Loucy (cell line): ENCODE measurements at regions not wholly inside any gene's neighbourhood (a gene's known extent, or its start where the extent isn't known, plus 50 kb on each side); places are given as distances from the start of the nearest gene placed in this dataset.

Experiments
- H2AFZ ChIP-seq: fragments of 200-600 bp; sonication (generic); 2 replicates; pipeline ENCODE4 v1.6.0; 2016; ENCODE audit warnings: antibody characterized with exemption, mild to moderate bottlenecking, low read length, moderate library complexity
- H3F3A ChIP-seq: fragments of 200-600 bp; 2 replicates; pipeline ENCODE4 v1.6.0; 2016; ENCODE audit warnings: antibody characterized with exemption, low read depth, mild to moderate bottlenecking
- H3K27me3 ChIP-seq: fragments of 200-600 bp; sonication (generic); 2 replicates; pipeline ENCODE4 v1.6.1; 2014; ENCODE audit warnings: low read length, mild to moderate bottlenecking; ENCODE audit not compliant: insufficient read depth, poor library complexity, severe bottlenecking
- H3K36me3 ChIP-seq: fragments of 200-600 bp; sonication (generic); 2 replicates; pipeline ENCODE4 v1.6.1; 2016; ENCODE audit warnings: low read length; ENCODE audit not compliant: insufficient read depth
- H3K4me1 ChIP-seq: fragments of 200-600 bp; sonication (generic); 2 replicates; pipeline ENCODE4 v1.5.1; 2014; ENCODE audit warnings: low read length, mild to moderate bottlenecking; ENCODE audit not compliant: insufficient read depth, poor library complexity, severe bottlenecking
- H3K4me2 ChIP-seq: fragments of 200-600 bp; sonication (generic); 2 replicates; pipeline ENCODE4 v1.6.0; 2014; ENCODE audit warnings: antibody characterized with exemption, low read length, low read depth, mild to moderate bottlenecking; ENCODE audit not compliant: poor library complexity, severe bottlenecking
- H3K4me3 ChIP-seq: fragments of 200-600 bp; sonication (generic); 2 replicates; pipeline ENCODE4 v1.5.1; 2014; ENCODE audit warnings: low read length, mild to moderate bottlenecking, mixed read lengths; ENCODE audit not compliant: poor library complexity, severe bottlenecking
- H3K79me2 ChIP-seq: fragments of 200-600 bp; sonication (generic); 2 replicates; pipeline ENCODE4 v1.6.1; 2014; ENCODE audit warnings: low read length; ENCODE audit not compliant: insufficient read depth
- H3K9ac ChIP-seq: fragments of 200-600 bp; sonication (generic); 2 replicates; pipeline ENCODE4 v1.6.0; 2014; ENCODE audit warnings: mild to moderate bottlenecking, low read depth, low read length, moderate library complexity; ENCODE audit not compliant: poor library complexity, severe bottlenecking
- H3K9me2 ChIP-seq: fragments of 200-600 bp; sonication (generic); replicated peaks from 2 replicates; pipeline ENCODE4 v1.6.1; 2016; ENCODE audit warnings: low read depth, low read length, mixed read lengths
- H3K9me3 ChIP-seq: fragments of 200-600 bp; sonication (generic); 2 replicates; pipeline ENCODE4 v1.6.1; 2014; ENCODE audit warnings: mild to moderate bottlenecking, antibody characterized with exemption, low read length, low read depth; ENCODE audit not compliant: insufficient read depth
- H4K20me1 ChIP-seq: fragments of 200-600 bp; sonication (generic); 2 replicates; pipeline ENCODE4 v1.6.0; 2014; ENCODE audit warnings: antibody characterized with exemption, low read length, mild to moderate bottlenecking; ENCODE audit not compliant: insufficient read depth, poor library complexity, severe bottlenecking
- EZH2phosphoT487 ChIP-seq: fragments of 200-600 bp; IDR thresholded peaks from 2 replicates; pipeline ENCODE4 v1.6.1; 2018; ENCODE audit warnings: antibody characterized with exemption, mild to moderate bottlenecking, moderate library complexity, borderline replicate concordance
- TF ChIP-seq, protein P1 (sequence below): fragments of 200-600 bp; sonication (generic); conservative IDR thresholded peaks from 2 replicates; pipeline ENCODE4 v1.5.1; 2014; ENCODE audit warnings: mild to moderate bottlenecking, antibody characterized with exemption, low read length

DNA sequence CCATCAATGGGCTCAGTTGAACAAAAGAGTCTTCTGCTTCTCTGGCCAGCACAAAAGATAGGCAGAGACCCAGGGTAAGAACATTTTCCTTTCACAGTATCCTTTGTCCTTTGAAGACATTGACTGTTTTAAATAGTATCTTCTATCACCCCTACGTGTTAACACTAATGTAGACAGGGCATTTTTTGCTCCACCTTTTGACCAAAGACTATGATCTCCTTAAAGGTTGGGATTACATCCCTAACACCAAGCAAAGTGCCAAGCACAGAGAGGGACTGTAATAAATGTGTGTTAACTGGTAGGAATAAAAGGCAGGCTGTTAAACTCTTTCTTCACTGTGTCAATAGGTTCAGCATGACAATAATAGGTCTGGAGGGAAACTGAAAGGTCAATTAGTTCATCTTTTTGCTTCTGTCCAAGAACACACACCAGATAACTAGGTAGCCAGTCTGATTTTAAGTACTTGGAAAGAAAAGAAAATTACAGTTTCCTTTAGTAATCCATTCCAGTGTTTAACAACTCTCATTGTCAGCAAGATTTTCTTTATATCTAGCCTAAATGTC, 63.6 kb upstream of the NOX3 start:
- H2AFZ ChIP-seq = no peak overlapping the region
- no peaks in the 10 kb centered on the region for H3K27me3 ChIP-seq
- H3K4me1 ChIP-seq = no peaks in the 10 kb centered on the region
- H3K4me2 ChIP-seq = no peak overlapping the region
- no peaks in the 10 kb centered on the region for H4K20me1 ChIP-seq
- no peaks in the 10 kb centered on the region for H3K36me3 ChIP-seq
- H3K79me2 ChIP-seq = no peaks in the 10 kb centered on the region
- H3K4me3 ChIP-seq = no peak overlapping the region
- TF ChIP-seq, protein P1, sequence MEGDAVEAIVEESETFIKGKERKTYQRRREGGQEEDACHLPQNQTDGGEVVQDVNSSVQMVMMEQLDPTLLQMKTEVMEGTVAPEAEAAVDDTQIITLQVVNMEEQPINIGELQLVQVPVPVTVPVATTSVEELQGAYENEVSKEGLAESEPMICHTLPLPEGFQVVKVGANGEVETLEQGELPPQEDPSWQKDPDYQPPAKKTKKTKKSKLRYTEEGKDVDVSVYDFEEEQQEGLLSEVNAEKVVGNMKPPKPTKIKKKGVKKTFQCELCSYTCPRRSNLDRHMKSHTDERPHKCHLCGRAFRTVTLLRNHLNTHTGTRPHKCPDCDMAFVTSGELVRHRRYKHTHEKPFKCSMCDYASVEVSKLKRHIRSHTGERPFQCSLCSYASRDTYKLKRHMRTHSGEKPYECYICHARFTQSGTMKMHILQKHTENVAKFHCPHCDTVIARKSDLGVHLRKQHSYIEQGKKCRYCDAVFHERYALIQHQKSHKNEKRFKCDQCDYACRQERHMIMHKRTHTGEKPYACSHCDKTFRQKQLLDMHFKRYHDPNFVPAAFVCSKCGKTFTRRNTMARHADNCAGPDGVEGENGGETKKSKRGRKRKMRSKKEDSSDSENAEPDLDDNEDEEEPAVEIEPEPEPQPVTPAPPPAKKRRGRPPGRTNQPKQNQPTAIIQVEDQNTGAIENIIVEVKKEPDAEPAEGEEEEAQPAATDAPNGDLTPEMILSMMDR = no peak
- no peak for TF ChIP-seq EZH2phosphoT487
- H3K9ac ChIP-seq = no peak overlapping the region
- H3K9me3 ChIP-seq = no peaks in the 10 kb centered on the region
- no peaks in the 10 kb centered on the region for H3K9me2 ChIP-seq
- no peaks in the 10 kb centered on the region for H3F3A ChIP-seq

DNA sequence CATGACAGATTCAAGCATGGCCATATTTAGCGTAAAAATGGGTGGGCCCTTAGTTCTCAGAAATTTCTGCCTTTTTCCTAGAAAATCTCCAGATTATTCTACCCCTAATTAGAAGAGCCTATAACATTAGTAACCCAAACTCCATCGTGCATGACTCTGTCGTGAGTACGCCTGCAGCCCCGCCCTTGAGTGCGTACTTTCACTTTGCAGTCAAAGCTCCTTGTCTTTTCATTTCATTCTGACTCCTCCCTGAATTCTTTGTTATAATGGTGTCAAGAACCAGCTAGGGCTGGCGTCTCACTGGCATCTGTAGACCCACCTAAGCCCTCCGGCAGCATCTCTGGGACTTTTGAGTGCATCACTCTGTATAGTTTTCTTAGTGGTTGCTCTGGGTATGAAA, 61.7 kb upstream of the NOX3 start:
- Histone ChIP-seq H3K9me3 (no peaks in the 10 kb centered on the region), H3K9me2 (no peaks in the 10 kb centered on the region), H3K27me3 (no peaks in the 10 kb centered on the region), H3K36me3 (no peaks in the 10 kb centered on the region), H4K20me1 (no peaks in the 10 kb centered on the region), H3F3A (no peaks in the 10 kb centered on the region), H3K9ac (no peak overlapping the region), H3K4me1 (no peaks in the 10 kb centered on the region), H2AFZ (no peak overlapping the region), H3K4me2 (no peak overlapping the region), H3K4me3 (no peak overlapping the region), H3K79me2 (no peaks in the 10 kb centered on the region)
- TF ChIP-seq EZH2phosphoT487 = no peak
- TF ChIP-seq, protein P1 = no peak

DNA sequence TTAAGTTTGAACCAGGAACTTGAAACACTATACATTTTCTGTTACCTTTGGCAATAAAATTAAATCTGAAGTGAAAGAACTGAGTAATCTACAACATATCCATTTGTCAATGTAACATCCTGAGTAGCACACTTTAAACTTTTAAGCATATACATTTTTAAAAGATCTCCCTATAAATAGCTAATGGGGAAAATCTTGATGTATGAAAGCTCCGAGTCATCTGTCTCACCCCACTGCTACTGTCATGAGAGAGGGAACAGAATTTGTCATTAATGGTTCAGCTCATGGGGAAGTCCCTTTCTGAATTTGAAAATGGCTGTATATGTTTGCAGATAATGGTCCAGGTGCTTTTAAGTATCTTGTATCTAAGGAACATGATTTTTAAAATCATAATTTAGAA, 55.2 kb upstream of the NOX3 start:
- Histone ChIP-seq H3K9ac (no peak overlapping the region), H3F3A (no peaks in the 10 kb centered on the region), H2AFZ (no peak overlapping the region), H3K27me3 (no peaks in the 10 kb centered on the region), H3K36me3 (no peaks in the 10 kb centered on the region), H3K4me2 (no peak overlapping the region), H3K4me3 (no peak overlapping the region), H4K20me1 (no peaks in the 10 kb centered on the region), H3K9me3 (no peaks in the 10 kb centered on the region), H3K9me2 (no peaks in the 10 kb centered on the region), H3K4me1 (no peaks in the 10 kb centered on the region), H3K79me2 (no peaks in the 10 kb centered on the region)
- TF ChIP-seq, protein P1 = no peak
- no peak for TF ChIP-seq EZH2phosphoT487
